Endothelial cell (in vitro differentiated cells): ENCODE measurements at regions not wholly inside any gene's neighbourhood (a gene's known extent, or its start where the extent isn't known, plus 50 kb on each side); places are given as distances from the start of the nearest gene placed in this dataset.

Experiments used
- DNase-seq: peaks from one replicate; pipeline ENCODE4 v3.0.0; 2021; ENCODE audit warnings: low spot score
- H3K27ac Mint-ChIP-seq: one replicate; pipeline ENCODE4 v1.8.0; 2021; ENCODE audit warnings: mixed read lengths, inconsistent platforms; ENCODE audit not compliant: unreplicated experiment
- H3K27me3 Mint-ChIP-seq: one replicate; pipeline ENCODE4 v1.8.0; 2021; ENCODE audit warnings: mild to moderate bottlenecking, moderate library complexity, mixed read lengths, inconsistent platforms; ENCODE audit not compliant: unreplicated experiment
- H3K36me3 Mint-ChIP-seq: one replicate; pipeline ENCODE4 v1.8.0; 2021; ENCODE audit warnings: mild to moderate bottlenecking, low read depth, mixed read lengths, inconsistent platforms; ENCODE audit not compliant: unreplicated experiment
- H3K4me1 Mint-ChIP-seq: one replicate; pipeline ENCODE4 v1.8.0; 2021; ENCODE audit warnings: mild to moderate bottlenecking, mixed read lengths, inconsistent platforms; ENCODE audit not compliant: unreplicated experiment
- H3K4me3 Mint-ChIP-seq: one replicate; pipeline ENCODE4 v1.8.0; 2021; ENCODE audit warnings: mild to moderate bottlenecking, mixed read lengths, inconsistent platforms; ENCODE audit not compliant: unreplicated experiment
- H3K9me3 Mint-ChIP-seq: one replicate; pipeline ENCODE4 v1.8.0; 2021; ENCODE audit warnings: mixed read lengths, inconsistent platforms; ENCODE audit not compliant: unreplicated experiment
- CTCF ChIP-seq: fragments of 200-600 bp; sonication (generic); IDR thresholded peaks from one replicate; pipeline ENCODE4 v1.5.0; 2021; ENCODE audit warnings: antibody characterized with exemption; ENCODE audit not compliant: unreplicated experiment

- no peak for DNase-seq
- no peaks in the 10 kb centered on the region for H3K36me3 Mint-ChIP-seq
- no peak overlapping the region for H3K4me3 Mint-ChIP-seq
- no peaks in the 10 kb centered on the region for H3K9me3 Mint-ChIP-seq
- no peaks in the 10 kb centered on the region for H3K4me1 Mint-ChIP-seq
- no peak for TF ChIP-seq CTCF
- H3K27ac Mint-ChIP-seq = no peak overlapping the region
- no peaks in the 10 kb centered on the region for H3K27me3 Mint-ChIP-seq
These were observed 384.9 kb upstream of the CNKSR2 start for GRCh38 chrX:20989361-20989760.

GRCh38 chrX:20988804-20989203 lies 385.4 kb upstream of the CNKSR2 start:
- Mint-ChIP-seq H3K9me3 (no peaks in the 10 kb centered on the region), H3K4me1 (no peaks in the 10 kb centered on the region), H3K36me3 (no peaks in the 10 kb centered on the region), H3K27ac (no peak overlapping the region), H3K27me3 (no peaks in the 10 kb centered on the region), H3K4me3 (no peak overlapping the region)
- no peak for DNase-seq
- TF ChIP-seq CTCF = no peak

- H3K36me3 Mint-ChIP-seq = no peaks in the 10 kb centered on the region
- no peaks in the 10 kb centered on the region for H3K9me3 Mint-ChIP-seq
- no peaks in the 10 kb centered on the region for H3K27me3 Mint-ChIP-seq
- no peak for DNase-seq
- H3K27ac Mint-ChIP-seq = no peak overlapping the region
- H3K4me1 Mint-ChIP-seq = no peaks in the 10 kb centered on the region
- no peak for TF ChIP-seq CTCF
- H3K4me3 Mint-ChIP-seq = no peak overlapping the region
These were observed 386.1 kb upstream of the CNKSR2 start for GRCh38 chrX:20988118-20988517.

- no peaks in the 10 kb centered on the region for H3K9me3 Mint-ChIP-seq
- H3K27ac Mint-ChIP-seq = no peak overlapping the region
- H3K4me3 Mint-ChIP-seq = no peak overlapping the region
- DNase-seq = no peak
- no peaks in the 10 kb centered on the region for H3K36me3 Mint-ChIP-seq
- TF ChIP-seq CTCF = no peak
- no peaks in the 10 kb centered on the region for H3K27me3 Mint-ChIP-seq
- no peaks in the 10 kb centered on the region for H3K4me1 Mint-ChIP-seq
These were observed 393.8 kb upstream of the CNKSR2 start for GRCh38 chrX:20980426-20980825.

GRCh38 chrX:20974326-20974725 lies 399.9 kb upstream of the CNKSR2 start:
- no peaks in the 10 kb centered on the region for H3K36me3 Mint-ChIP-seq
- no peak overlapping the region for H3K27ac Mint-ChIP-seq
- no peaks in the 10 kb centered on the region for H3K4me1 Mint-ChIP-seq
- H3K9me3 Mint-ChIP-seq = no peaks in the 10 kb centered on the region
- no peaks in the 10 kb centered on the region for H3K27me3 Mint-ChIP-seq
- no peak overlapping the region for H3K4me3 Mint-ChIP-seq
- TF ChIP-seq CTCF = no peak
- no peak for DNase-seq
